SIG-M5 (cell line): ENCODE measurements at regions not wholly inside any gene's neighbourhood (a gene's known extent, or its start where the extent isn't known, plus 50 kb on each side); places are given as distances from the start of the nearest gene placed in this dataset.

Experiments used
- DNase-seq: peaks from one replicate; lab custom pipeline; 2025; lab: John Stamatoyannopoulos, UW

- no peak for DNase-seq
These were observed 681.2 kb downstream of the RNF144A start for GRCh38 chr2:7598402-7598801.

GRCh38 chr2:7599462-7600258 lies 682.4 kb downstream of the RNF144A start:
- DNase-seq = no peak

- DNase-seq = no peak
These were observed 684.8 kb downstream of the RNF144A start for GRCh38 chr2:7601990-7602389.

GRCh38 chr2:7604456-7604855 lies 687.2 kb downstream of the RNF144A start:
- DNase-seq = no peak

GRCh38 chr2:7607441-7608173 lies 690.4 kb downstream of the RNF144A start:
- no peak for DNase-seq

GRCh38 chr2:7609556-7609955 lies 692.3 kb downstream of the RNF144A start:
- no peak for DNase-seq

- DNase-seq = no peak
These were observed 692.8 kb downstream of the RNF144A start for GRCh38 chr2:7609974-7610373.

- DNase-seq = no peak
These were observed 694.5 kb downstream of the RNF144A start for GRCh38 chr2:7611750-7612149.

GRCh38 chr2:7612969-7613368 lies 695.8 kb downstream of the RNF144A start:
- no peak for DNase-seq

- no peak for DNase-seq
These were observed 696.6 kb downstream of the RNF144A start for GRCh38 chr2:7613831-7614230.

GRCh38 chr2:7618031-7618430 lies 700.8 kb downstream of the RNF144A start:
- DNase-seq = no peak

GRCh38 chr2:7619203-7619970 lies 702.2 kb downstream of the RNF144A start:
- no peak for DNase-seq

GRCh38 chr2:7620255-7620654 lies 703.0 kb downstream of the RNF144A start:
- DNase-seq = no peak

- DNase-seq = no peak
These were observed 704.0 kb downstream of the RNF144A start for GRCh38 chr2:7621018-7621814.

GRCh38 chr2:7625392-7626138 lies 708.4 kb downstream of the RNF144A start:
- DNase-seq = no peak

- no peak for DNase-seq
These were observed 708.9 kb downstream of the RNF144A start for GRCh38 chr2:7626139-7626537.

GRCh38 chr2:7627583-7627982 lies 710.4 kb downstream of the RNF144A start:
- DNase-seq = no peak

GRCh38 chr2:7632420-7632819 lies 715.2 kb downstream of the RNF144A start:
- no peak for DNase-seq

GRCh38 chr2:7633566-7634153 lies 716.4 kb downstream of the RNF144A start:
- no peak for DNase-seq

GRCh38 chr2:7634409-7634808 lies 717.2 kb downstream of the RNF144A start:
- no peak for DNase-seq

GRCh38 chr2:7639476-7639875 lies 722.3 kb downstream of the RNF144A start:
- no peak for DNase-seq
